K562 (cell line): ENCODE measurements at regions not wholly inside any gene's neighbourhood (a gene's known extent, or its start where the extent isn't known, plus 50 kb on each side); places are given as distances from the start of the nearest gene placed in this dataset.

Experiments
- ATAC-seq: fragments of 200-7000 bp; cut with Tn5 transposase; 3 replicates; pipeline ENCODE4 v1.9.1; 2020; ENCODE audit warnings: moderate library complexity
- BruUV-seq: library from RNA; stranded (reverse); fragments of 400-500 nt; replicated peaks from 2 replicates; lab custom pipeline; 2021; lab: Mats Ljungman, UMichigan
- CTCF ChIA-PET: fragments of 300-600 bp; formaldehyde crosslinking; extraction: SDS; loops from one replicate; lab custom pipeline; 2021; ENCODE audit warnings: low intra/inter-chr PET ratio; lab: Yijun Ruan, JAX
- POLR2A ChIA-PET: fragments of 300-600, 350-650 bp; sonication (Branson Sonifier 250); formaldehyde crosslinking; extraction: SDS; loops from one replicate; lab custom pipeline; 2021; ENCODE audit warnings: antibody characterized with exemption, inconsistent platforms; lab: Yijun Ruan, JAX
- DNase-seq, 4 experiments: peaks; one replicate each; pipeline versions ENCODE4 v3.0.0 to v3.0.0-alpha.2; 2011 to 2018; ENCODE audit warnings: low spot score in 3 of 4, mixed read lengths in 3 of 4; ENCODE audit errors: extremely low read depth in 1 of 4
- FAIRE-seq: peaks from 2 replicates; lab custom pipeline; 2011; peaks lifted over from hg19 to GRCh38; lab: Jason Lieb, UNC
- H2AFZ ChIP-seq: 2 replicates; pipeline ENCODE4 v1.6.0; 2011; ENCODE audit warnings: low read depth, low read length, control low read depth, inconsistent platforms
- H3K27ac ChIP-seq: fragments of 200-600 bp; 3 replicates; pipeline ENCODE4 v1.8.0; 2011; ENCODE audit warnings: low read depth, mild to moderate bottlenecking, control low read depth, inconsistent platforms, low read length, moderate library complexity, mixed read lengths; ENCODE audit errors: extremely low read depth
- H3K27me3 ChIP-seq, 2 experiments: fragments of 300-600 bp in 1 of 2; 2 replicates in 1 of 2; 3 replicates in 1 of 2; pipeline versions ENCODE4 v1.6.0 to v1.8.0; 2011; ENCODE audit warnings: inconsistent platforms in 2 of 2, low read length in 2 of 2, mild to moderate bottlenecking in 1 of 2, mixed read lengths in 1 of 2, moderate library complexity in 1 of 2; ENCODE audit not compliant: control insufficient read depth in 2 of 2, insufficient read depth in 2 of 2
- H3K36me3 ChIP-seq: fragments of 300-600 bp; 3 replicates; pipeline ENCODE4 v1.8.0; 2011; ENCODE audit warnings: mild to moderate bottlenecking, low read length, inconsistent platforms; ENCODE audit not compliant: control insufficient read depth, insufficient read depth
- H3K4me1 ChIP-seq, 2 experiments: fragments of 200-600 bp in 1 of 2; replicated peaks in 1 of 2; 2 replicates in 1 of 2; 3 replicates in 1 of 2; pipeline versions ENCODE4 v1.5.1 to v1.8.0; 2011; ENCODE audit warnings: inconsistent platforms in 2 of 2, low read length in 2 of 2, mild to moderate bottlenecking in 1 of 2, mixed read lengths in 1 of 2, moderate library complexity in 1 of 2; ENCODE audit not compliant: control insufficient read depth in 2 of 2, insufficient read depth in 2 of 2
- H3K4me2 ChIP-seq: 2 replicates; pipeline ENCODE4 v1.6.1; 2011; ENCODE audit warnings: low read length, control low read depth, inconsistent platforms, mixed read lengths; ENCODE audit not compliant: insufficient read depth
- H3K4me3 ChIP-seq: fragments of 200-600 bp; sonication (generic), shearing (Covaris generic); 2 replicates; pipeline ENCODE4 v1.5.1; 2016; ENCODE audit warnings: control low read depth, inconsistent platforms
- H3K79me2 ChIP-seq: fragments of 200-600 bp; 3 replicates; pipeline ENCODE4 v1.8.0; 2011; ENCODE audit warnings: low read length, inconsistent platforms; ENCODE audit not compliant: control insufficient read depth, insufficient read depth
- H3K9ac ChIP-seq, 2 experiments: 2 replicates each; pipeline versions ENCODE4 v1.6.0 to v1.6.1; 2011; ENCODE audit warnings: low read depth in 2 of 2, low read length in 2 of 2, control low read depth in 1 of 2, inconsistent platforms in 1 of 2, mild to moderate bottlenecking in 1 of 2, mixed read lengths in 1 of 2; ENCODE audit not compliant: insufficient read depth in 1 of 2
- H3K9me1 ChIP-seq: one replicate; pipeline ENCODE4 v1.6.0; 2011; ENCODE audit warnings: inconsistent platforms, mild to moderate bottlenecking, low read length, moderate library complexity; ENCODE audit not compliant: control insufficient read depth, insufficient read depth
- H3K9me3 ChIP-seq: replicated peaks from 2 replicates; pipeline ENCODE4 v1.5.1; 2011; ENCODE audit warnings: low read depth, low read length, inconsistent platforms; ENCODE audit not compliant: control insufficient read depth, insufficient read depth
- H4K20me1 ChIP-seq: replicated peaks from 2 replicates; pipeline ENCODE4 v1.6.1; 2011; ENCODE audit warnings: low read length, inconsistent platforms, mixed read lengths; ENCODE audit not compliant: control insufficient read depth, insufficient read depth
- ATF1 ChIP-seq, 2 experiments: fragments of 450-650 bp in 1 of 2; IDR thresholded peaks; 2 replicates each; pipeline ENCODE4 v1.6.1; 2016; ENCODE audit warnings: missing compliant biosample characterization in 1 of 2, missing genetic modification characterization in 1 of 2
- SETDB1 ChIP-seq: IDR thresholded peaks from one replicate; pipeline ENCODE4 v1.6.1; 2012; ENCODE audit warnings: low read length, control low read depth, inconsistent platforms
- STAG1 ChIP-seq: sonication (generic); formaldehyde crosslinking; IDR thresholded peaks from 2 replicates; pipeline ENCODE4 v1.5.0; 2020; ENCODE audit warnings: missing genetic modification reagents, borderline replicate concordance
- TCF7 ChIP-seq: sonication (generic); IDR thresholded peaks from 2 replicates; pipeline ENCODE4 v1.6.1; 2016; ENCODE audit warnings: antibody characterized with exemption, borderline replicate concordance
- TCFL5 ChIP-seq: fragments of 250-450 bp; sonication (Bioruptor Pico); conservative IDR thresholded peaks from 2 replicates; pipeline ENCODE4 v1.6.1; 2021; ENCODE audit warnings: mild to moderate bottlenecking, moderate library complexity, matching md5 sums
- ZBTB7A ChIP-seq: IDR thresholded peaks from 2 replicates; pipeline ENCODE4 v1.6.1; 2011; ENCODE audit warnings: low read depth, mild to moderate bottlenecking, low read length, moderate library complexity, borderline replicate concordance; ENCODE audit not compliant: control insufficient read depth
- ZHX1 ChIP-seq: fragments of 150-350 bp; conservative IDR thresholded peaks from 2 replicates; pipeline ENCODE4 v1.6.1; 2014; ENCODE audit warnings: low read length
- WGBS: fragments of 100-300 bp; shearing (Covaris generic); methylation state at CpG from one replicate; pipeline ENCODE4 v1.1.6; 2016; ENCODE audit warnings: low coverage, mixed read lengths; ENCODE audit not compliant: insufficient coverage; ENCODE audit errors: missing lambda C conversion rate; 5-methylcytosine and 5-hydroxymethylcytosine counted together
- in situ Hi-C: fragments of 300-500 bp; cut with MboI; formaldehyde crosslinking; loops from 4 replicates; pipeline ENCODE4 v1.15.0; 2018; ENCODE audit warnings: inconsistent platforms, mixed read lengths
- intact Hi-C: fragments of 100-400 bp; cut with micrococcal nuclease; formaldehyde crosslinking; loops from 2 replicates; pipeline ENCODE4 v1.14.2; 2022

DNA sequence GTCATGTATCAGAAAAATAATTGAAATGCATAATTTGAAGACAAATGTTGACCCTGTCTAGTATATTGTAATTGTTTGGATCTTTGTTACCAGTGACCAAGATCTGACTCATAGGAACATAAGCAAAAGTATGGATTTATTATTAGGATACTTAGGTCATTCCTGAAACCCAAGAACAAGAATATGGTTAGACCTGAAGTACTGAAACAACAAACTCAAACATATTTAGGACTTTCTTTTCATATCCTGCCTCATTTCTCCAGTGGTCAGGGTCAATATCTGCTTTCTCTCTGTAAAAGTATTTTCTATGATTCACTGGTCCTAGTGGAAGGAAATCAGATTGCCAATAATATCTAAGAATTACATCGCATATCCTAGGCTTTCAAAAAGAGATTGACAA is 1937.1 kb upstream of the WWC1 start:
- Histone ChIP-seq H3K27me3 (no peaks in the 10 kb centered on the region), H3K4me3 (no peak overlapping the region), H2AFZ (no peak overlapping the region), H3K9me1 (no peaks in the 10 kb centered on the region), H3K36me3 (no peaks in the 10 kb centered on the region), H3K9ac (no peak overlapping the region)
- intact Hi-C loops (no loop called here), in situ Hi-C loops (no loop called here)
- WGBS: 6% methylated on average over 1 of the region's 1 CpG
- no peak for ATAC-seq
- TF ChIP-seq TCF7 (no peak), ZBTB7A (no peak), SETDB1 (no peak), STAG1 (CRISPR knock-in tag) (no peak), ATF1 (CRISPR knock-in tag; IDR thresholded peaks at IDR 0.05) (no peak), ATF1 (tag; IDR thresholded peaks at IDR 0.05) (no peak), TCFL5 (no peak), ZHX1 (no peak)
- TF ChIP-seq, all 486 proteins: peak for 0
- no TSS peak for BruUV-seq
- POLR2A ChIA-PET: no interaction called here
- H3K4me2 ChIP-seq: no peak overlapping the region
- H3K79me2 ChIP-seq: no peaks in the 10 kb centered on the region
- no peaks in the 10 kb centered on the region; the same call in 1 of the 2 replicates for H3K9me3 ChIP-seq
- no peaks in the 10 kb centered on the region for H3K4me1 ChIP-seq
- no peak for DNase-seq
- no peak for FAIRE-seq
- no peak overlapping the region for H3K27ac ChIP-seq
- H4K20me1 ChIP-seq: no peaks in the 10 kb centered on the region
- CTCF ChIA-PET: no interaction called here
